GM18858 (cell line): ENCODE measurements at regions not wholly inside any gene's neighbourhood (a gene's known extent, or its start where the extent isn't known, plus 50 kb on each side); places are given as distances from the start of the nearest gene placed in this dataset.

Experiments
- ATAC-seq: cut with Tn5 transposase; IDR thresholded peaks from one replicate; pipeline ENCODE4 v1.9.1; 2021; ENCODE audit not compliant: unreplicated experiment

- no peak for ATAC-seq
Observed at GRCh38 chr3:72441284-72441994, 406.8 kb downstream of the SHQ1 start.

GRCh38 chr3:72440491-72440890 lies 407.8 kb downstream of the SHQ1 start:
- peak; percentile 33 for ATAC-seq

GRCh38 chr3:72439321-72440183 lies 408.7 kb downstream of the SHQ1 start:
- ATAC-seq = peak; percentile 33

GRCh38 chr3:72437661-72438406 lies 410.4 kb downstream of the SHQ1 start:
- no peak for ATAC-seq

- no peak for ATAC-seq
Observed at GRCh38 chr3:72436863-72437592, 411.2 kb downstream of the SHQ1 start.

- ATAC-seq = no peak
Observed at GRCh38 chr3:72434296-72434695, 413.9 kb downstream of the SHQ1 start.

GRCh38 chr3:72432246-72432645 lies 416.0 kb downstream of the SHQ1 start:
- ATAC-seq = no peak

GRCh38 chr3:72429589-72430353 lies 418.5 kb downstream of the SHQ1 start:
- no peak for ATAC-seq

GRCh38 chr3:72428803-72429202 lies 419.4 kb downstream of the SHQ1 start:
- no peak for ATAC-seq

- ATAC-seq = no peak
Observed at GRCh38 chr3:72427624-72428023, 420.6 kb downstream of the SHQ1 start.

- ATAC-seq = peak; percentile 72
Observed at GRCh38 chr3:72426618-72427397, 421.4 kb downstream of the SHQ1 start.

GRCh38 chr3:72423643-72424042 lies 424.6 kb downstream of the SHQ1 start:
- ATAC-seq = no peak

- ATAC-seq = no peak
Observed at GRCh38 chr3:72421786-72422185, 426.5 kb downstream of the SHQ1 start.

- ATAC-seq = no peak
Observed at GRCh38 chr3:72421126-72421525, 427.1 kb downstream of the SHQ1 start.

GRCh38 chr3:72418856-72419255 lies 429.4 kb downstream of the SHQ1 start:
- no peak for ATAC-seq

GRCh38 chr3:72418244-72418643 lies 430.0 kb downstream of the SHQ1 start:
- no peak for ATAC-seq

- no peak for ATAC-seq
Observed at GRCh38 chr3:72414481-72415016, 433.7 kb downstream of the SHQ1 start.

GRCh38 chr3:72413228-72413627 lies 435.0 kb downstream of the SHQ1 start:
- no peak for ATAC-seq

- ATAC-seq = no peak
Observed at GRCh38 chr3:72412340-72412956, 435.8 kb downstream of the SHQ1 start.
